BJ (cell line): ENCODE measurements at regions not wholly inside any gene's neighbourhood (a gene's known extent, or its start where the extent isn't known, plus 50 kb on each side); places are given as distances from the start of the nearest gene placed in this dataset.

Source experiments
- CTCF ChIA-PET: fragments of 350-600 bp; formaldehyde crosslinking; extraction: SDS; loops from one replicate; lab custom pipeline; 2021; ENCODE audit warnings: antibody characterized with exemption, inconsistent platforms; lab: Yijun Ruan, JAX
- POLR2A ChIA-PET: fragments of 300-600 bp; sonication (Branson Sonifier 250); formaldehyde crosslinking; extraction: SDS; loops from one replicate; lab custom pipeline; 2021; ENCODE audit warnings: antibody characterized with exemption; lab: Charles Lee
- DNase-seq: peaks from one replicate; pipeline ENCODE4 v3.0.0-alpha.2; 2011; ENCODE audit warnings: low read depth
- H3K27me3 ChIP-seq: 2 replicates; pipeline ENCODE4 v1.6.0; 2011; ENCODE audit warnings: low read length; ENCODE audit not compliant: control insufficient read depth, insufficient read depth
- H3K36me3 ChIP-seq: 2 replicates; pipeline ENCODE4 v1.5.1; 2011; ENCODE audit warnings: low read length; ENCODE audit not compliant: control insufficient read depth, insufficient read depth
- H3K4me3 ChIP-seq: 2 replicates; pipeline ENCODE4 v1.5.1; 2011; ENCODE audit warnings: low read depth, mild to moderate bottlenecking, control low read depth, low read length
- CTCF ChIP-seq: IDR thresholded peaks from 2 replicates; pipeline ENCODE4 v1.5.1; 2011; ENCODE audit warnings: low read depth, mild to moderate bottlenecking, control low read depth, inconsistent platforms, low read length, moderate library complexity; ENCODE audit not compliant: insufficient read depth

GRCh38 chr2:239465017-239466001 is 64.5 kb upstream of the HDAC4 start:
- no peak overlapping the region for H3K4me3 ChIP-seq
- DNase-seq, result no peak
- H3K27me3 ChIP-seq, result no peaks in the 10 kb centered on the region
- CTCF ChIA-PET, result interaction anchor here (1.5 kb wide), 1 partner anchor 13 kb away, joined by 3 read pairs; no protein-coding TSS in a partner anchor
- no peak for TF ChIP-seq CTCF
- POLR2A ChIA-PET, result no interaction called here
- no peaks in the 10 kb centered on the region for H3K36me3 ChIP-seq

GRCh38 chr2:239464166-239465016 is 63.6 kb upstream of the HDAC4 start:
- H3K27me3 ChIP-seq, result no peaks in the 10 kb centered on the region
- ChIA-PET POLR2A (no interaction called here), CTCF (interaction anchor here (1.5 kb wide), 1 partner anchor 12 kb away, joined by 3 read pairs; no protein-coding TSS in a partner anchor)
- H3K36me3 ChIP-seq, result no peaks in the 10 kb centered on the region
- no peak overlapping the region for H3K4me3 ChIP-seq
- no peak for DNase-seq
- no peak for TF ChIP-seq CTCF

- no peak for DNase-seq
- no peaks in the 10 kb centered on the region for H3K36me3 ChIP-seq
- no peaks in the 10 kb centered on the region for H3K27me3 ChIP-seq
- no peak for TF ChIP-seq CTCF
- CTCF ChIA-PET, result interaction anchor here (1.5 kb wide), 1 partner anchor 11 kb away, joined by 3 read pairs; no protein-coding TSS in a partner anchor
- POLR2A ChIA-PET, result no interaction called here
- H3K4me3 ChIP-seq, result no peak overlapping the region
Measured at GRCh38 chr2:239463541-239464165, 62.8 kb upstream of the HDAC4 start.

GRCh38 chr2:239462671-239463506 is 62.1 kb upstream of the HDAC4 start:
- Histone ChIP-seq H3K4me3 (no peak overlapping the region), H3K27me3 (no peaks in the 10 kb centered on the region), H3K36me3 (no peaks in the 10 kb centered on the region)
- DNase-seq, result no peak
- TF ChIP-seq CTCF, result no peak
- CTCF ChIA-PET, result no interaction called here
- POLR2A ChIA-PET, result no interaction called here
